Osteocyte (in vitro differentiated cells): ENCODE measurements at regions not wholly inside any gene's neighbourhood (a gene's known extent, or its start where the extent isn't known, plus 50 kb on each side); places are given as distances from the start of the nearest gene placed in this dataset.

ENCODE experiments used
- DNase-seq: peaks from one replicate; pipeline ENCODE4 v3.0.0; 2021; ENCODE audit warnings: mixed read lengths; ENCODE audit not compliant: unreplicated experiment; ENCODE audit errors: extremely low spot score
- H3K27ac Mint-ChIP-seq: one replicate; pipeline ENCODE4 v1.8.0; 2021; ENCODE audit warnings: mild to moderate bottlenecking, mixed read lengths; ENCODE audit not compliant: unreplicated experiment
- H3K27me3 Mint-ChIP-seq: one replicate; pipeline ENCODE4 v1.8.0; 2021; ENCODE audit warnings: mixed read lengths; ENCODE audit not compliant: unreplicated experiment
- H3K36me3 Mint-ChIP-seq: one replicate; pipeline ENCODE4 v1.8.0; 2021; ENCODE audit warnings: mixed read lengths; ENCODE audit not compliant: unreplicated experiment
- H3K4me1 Mint-ChIP-seq: one replicate; pipeline ENCODE4 v1.8.0; 2021; ENCODE audit warnings: mixed read lengths; ENCODE audit not compliant: unreplicated experiment
- H3K4me3 Mint-ChIP-seq: one replicate; pipeline ENCODE4 v1.8.0; 2021; ENCODE audit warnings: mild to moderate bottlenecking, moderate library complexity, mixed read lengths; ENCODE audit not compliant: unreplicated experiment
- H3K9me3 Mint-ChIP-seq: one replicate; pipeline ENCODE4 v1.8.0; 2021; ENCODE audit warnings: mixed read lengths; ENCODE audit not compliant: unreplicated experiment
- TF ChIP-seq, protein P1 (sequence below): fragments of 200-600 bp; sonication (generic); IDR thresholded peaks from 2 replicates; pipeline ENCODE4 v1.5.0; 2021; ENCODE audit warnings: antibody characterized with exemption, mild to moderate bottlenecking, moderate library complexity

DNA sequence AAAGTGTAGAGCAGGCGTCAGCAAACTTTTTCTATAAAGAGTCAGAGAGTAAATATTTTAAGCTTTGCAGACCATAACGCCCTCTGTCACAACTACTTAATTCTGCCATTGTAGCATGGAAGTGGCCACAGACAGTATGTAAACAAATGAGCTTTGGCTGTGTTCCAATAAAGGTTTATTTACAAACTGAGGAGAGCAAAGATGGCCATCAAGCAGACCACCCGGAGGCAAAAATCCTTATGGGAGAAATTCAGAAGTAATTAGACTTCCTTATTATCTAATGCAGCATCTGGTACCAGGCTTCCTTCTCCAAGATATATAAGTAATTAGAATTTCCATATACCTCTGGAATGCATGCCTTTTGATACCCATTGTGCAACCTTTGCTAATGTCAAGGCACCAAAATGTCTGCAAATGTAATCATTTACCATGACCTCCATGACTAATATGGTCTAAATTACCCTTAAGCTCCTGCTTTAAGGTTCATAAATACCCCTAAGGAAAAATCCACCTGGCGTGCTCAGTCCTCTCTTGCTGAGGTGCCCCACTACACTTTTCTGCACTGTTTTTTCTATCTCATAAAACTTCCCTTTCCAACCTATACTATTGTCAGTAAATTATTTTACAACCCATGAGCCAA, 377.8 kb downstream of the MATN1 start:
- Mint-ChIP-seq H3K36me3 (no peaks in the 10 kb centered on the region), H3K27ac (no peak overlapping the region), H3K27me3 (no peaks in the 10 kb centered on the region), H3K9me3 (peaks cover 14% of the 10 kb centered on the region), H3K4me1 (no peaks in the 10 kb centered on the region), H3K4me3 (no peak overlapping the region)
- no peak for DNase-seq
- TF ChIP-seq, protein P1, sequence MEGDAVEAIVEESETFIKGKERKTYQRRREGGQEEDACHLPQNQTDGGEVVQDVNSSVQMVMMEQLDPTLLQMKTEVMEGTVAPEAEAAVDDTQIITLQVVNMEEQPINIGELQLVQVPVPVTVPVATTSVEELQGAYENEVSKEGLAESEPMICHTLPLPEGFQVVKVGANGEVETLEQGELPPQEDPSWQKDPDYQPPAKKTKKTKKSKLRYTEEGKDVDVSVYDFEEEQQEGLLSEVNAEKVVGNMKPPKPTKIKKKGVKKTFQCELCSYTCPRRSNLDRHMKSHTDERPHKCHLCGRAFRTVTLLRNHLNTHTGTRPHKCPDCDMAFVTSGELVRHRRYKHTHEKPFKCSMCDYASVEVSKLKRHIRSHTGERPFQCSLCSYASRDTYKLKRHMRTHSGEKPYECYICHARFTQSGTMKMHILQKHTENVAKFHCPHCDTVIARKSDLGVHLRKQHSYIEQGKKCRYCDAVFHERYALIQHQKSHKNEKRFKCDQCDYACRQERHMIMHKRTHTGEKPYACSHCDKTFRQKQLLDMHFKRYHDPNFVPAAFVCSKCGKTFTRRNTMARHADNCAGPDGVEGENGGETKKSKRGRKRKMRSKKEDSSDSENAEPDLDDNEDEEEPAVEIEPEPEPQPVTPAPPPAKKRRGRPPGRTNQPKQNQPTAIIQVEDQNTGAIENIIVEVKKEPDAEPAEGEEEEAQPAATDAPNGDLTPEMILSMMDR: no peak

GRCh38 chr1:30343562-30343961, 379.8 kb downstream of the MATN1 start:
- Mint-ChIP-seq H3K36me3 (no peaks in the 10 kb centered on the region), H3K27me3 (no peaks in the 10 kb centered on the region), H3K9me3 (peaks cover 8% of the 10 kb centered on the region), H3K4me1 (no peaks in the 10 kb centered on the region), H3K4me3 (no peak overlapping the region), H3K27ac (no peak overlapping the region)
- DNase-seq: no peak
- TF ChIP-seq, protein P1: no peak

- H3K4me3 Mint-ChIP-seq: no peak overlapping the region
- TF ChIP-seq, protein P1: no peak
- no peaks in the 10 kb centered on the region for H3K36me3 Mint-ChIP-seq
Measured at GRCh38 chr1:30342535-30343141, 380.7 kb downstream of the MATN1 start.

DNA sequence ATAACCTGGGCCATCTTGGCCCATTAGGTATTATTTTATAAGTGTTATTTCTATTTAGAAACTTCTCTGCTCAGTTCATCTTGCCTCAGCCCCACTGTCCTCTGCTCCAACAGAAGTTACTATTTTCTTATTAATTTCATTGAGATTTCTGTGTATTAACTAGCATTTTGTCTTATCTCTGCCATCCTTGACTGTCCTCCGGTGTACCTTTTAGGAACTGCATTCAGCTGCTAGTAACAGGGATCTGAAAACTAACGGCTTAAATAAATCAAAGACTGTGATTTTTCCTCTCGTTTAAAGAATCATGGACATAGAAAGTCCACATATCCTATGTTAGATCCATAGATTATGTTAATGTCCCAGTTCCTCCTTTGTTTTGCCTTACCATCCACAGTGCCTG, 382.5 kb downstream of the MATN1 start:
- Mint-ChIP-seq H3K4me1 (no peaks in the 10 kb centered on the region), H3K27ac (no peak overlapping the region), H3K9me3 (peaks cover 3% of the 10 kb centered on the region), H3K36me3 (no peaks in the 10 kb centered on the region), H3K4me3 (no peak overlapping the region), H3K27me3 (no peaks in the 10 kb centered on the region)
- TF ChIP-seq, protein P1: no peak
- no peak for DNase-seq

More at GRCh38 chr1:30342535-30343141, 380.7 kb downstream of the MATN1 start:
- H3K27me3 Mint-ChIP-seq: no peaks in the 10 kb centered on the region
- peaks cover 6% of the 10 kb centered on the region for H3K9me3 Mint-ChIP-seq
- no peak for DNase-seq
- no peaks in the 10 kb centered on the region for H3K4me1 Mint-ChIP-seq
- H3K27ac Mint-ChIP-seq: no peak overlapping the region

DNA sequence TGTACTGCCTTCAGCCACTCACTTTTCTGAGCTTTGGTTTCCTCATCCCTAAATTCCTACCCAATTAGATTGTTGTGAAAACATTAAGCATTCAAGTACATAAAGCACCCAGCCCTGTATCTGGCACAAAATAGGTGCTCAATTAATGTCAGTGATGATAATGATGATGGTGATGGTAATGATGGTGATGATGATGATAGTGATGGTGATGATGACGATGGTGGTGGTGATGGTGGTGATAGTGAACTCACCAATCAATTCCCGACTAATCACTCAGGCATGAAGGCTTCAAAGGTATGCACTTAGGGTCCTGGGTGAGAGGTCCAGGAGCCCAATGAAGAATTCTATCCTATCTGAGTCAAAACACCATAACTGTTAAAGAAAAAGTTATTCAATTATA, 383.5 kb downstream of the MATN1 start:
- peaks cover 3% of the 10 kb centered on the region for H3K9me3 Mint-ChIP-seq
- DNase-seq: no peak

More for the DNA sequence above, 383.5 kb downstream of the MATN1 start:
- TF ChIP-seq, protein P1: no peak
- H3K4me3 Mint-ChIP-seq: no peak overlapping the region
- no peaks in the 10 kb centered on the region for H3K36me3 Mint-ChIP-seq
- no peak overlapping the region for H3K27ac Mint-ChIP-seq
- H3K4me1 Mint-ChIP-seq: no peaks in the 10 kb centered on the region
- H3K27me3 Mint-ChIP-seq: no peaks in the 10 kb centered on the region
